T-helper 1 cell treated with Interleukin-12 subunit alpha and Interleukin-12 subunit beta and Interleukin-4 antibody, amounts not matched to agents 30 μg/mL and 1 μg/mL, for 36 hours (primary cell): ENCODE measurements at regions not wholly inside any gene's neighbourhood (a gene's known extent, or its start where the extent isn't known, plus 50 kb on each side); places are given as distances from the start of the nearest gene placed in this dataset.

Experiments
- H3K27ac Mint-ChIP-seq: one replicate; pipeline ENCODE4 v1.8.0; 2021; ENCODE audit warnings: mild to moderate bottlenecking, mixed read lengths
- H3K27me3 Mint-ChIP-seq: one replicate; pipeline ENCODE4 v1.8.0; 2021; ENCODE audit warnings: low read depth, mixed read lengths
- H3K36me3 Mint-ChIP-seq: one replicate; pipeline ENCODE4 v1.8.0; 2021; ENCODE audit warnings: low read depth, mixed read lengths
- H3K4me1 Mint-ChIP-seq: one replicate; pipeline ENCODE4 v1.8.0; 2021; ENCODE audit warnings: low read depth, mixed read lengths
- H3K4me3 Mint-ChIP-seq: one replicate; pipeline ENCODE4 v1.8.0; 2021; ENCODE audit warnings: mild to moderate bottlenecking, moderate library complexity, mixed read lengths
- H3K9me3 Mint-ChIP-seq: one replicate; pipeline ENCODE4 v1.8.0; 2021; ENCODE audit warnings: mixed read lengths

DNA sequence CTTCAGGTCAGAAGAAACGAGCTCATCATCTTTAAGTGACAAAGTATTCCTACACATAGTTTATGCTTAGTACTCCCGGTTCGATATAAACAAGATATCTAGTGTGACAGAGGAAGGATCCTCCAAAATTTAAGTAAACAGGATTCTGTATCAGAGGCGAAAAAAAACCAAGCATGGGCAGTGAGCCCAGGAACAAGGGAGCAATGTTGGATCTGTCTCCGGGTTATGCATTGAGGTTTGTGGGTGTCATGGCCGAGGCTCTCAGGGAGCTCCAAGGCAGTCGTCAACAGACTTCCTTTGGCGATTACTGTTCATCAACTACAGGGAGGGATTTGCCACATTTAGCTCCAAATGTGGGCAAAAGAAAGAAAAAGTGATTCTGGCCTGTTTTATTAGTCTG is 319.5 kb downstream of the CBLN4 start:
- Mint-ChIP-seq H3K27ac (no peak overlapping the region), H3K9me3 (peaks cover 4% of the 10 kb centered on the region), H3K4me3 (no peak overlapping the region), H3K27me3 (no peaks in the 10 kb centered on the region), H3K36me3 (no peaks in the 10 kb centered on the region), H3K4me1 (no peaks in the 10 kb centered on the region)

DNA sequence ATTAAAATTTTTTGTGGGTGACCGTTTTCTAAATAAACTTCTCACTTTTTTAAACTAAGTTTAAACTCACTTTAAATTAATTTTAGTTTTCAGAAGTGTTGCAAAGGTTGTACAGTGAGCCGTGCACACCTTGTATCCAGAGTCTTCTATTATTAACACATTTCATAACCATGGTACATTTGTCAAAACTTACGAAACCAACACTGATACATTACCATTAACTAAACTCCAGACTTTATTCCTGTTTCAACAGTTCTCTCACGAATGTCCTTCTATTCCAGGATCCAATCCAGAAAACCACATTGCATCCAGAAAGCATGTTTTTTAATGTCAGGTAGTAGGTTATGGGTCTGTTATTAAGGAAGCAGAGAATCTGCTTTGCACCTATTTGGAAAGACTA is 319.9 kb downstream of the CBLN4 start:
- Mint-ChIP-seq H3K27me3 (no peaks in the 10 kb centered on the region), H3K9me3 (peaks cover 4% of the 10 kb centered on the region), H3K4me3 (no peak overlapping the region), H3K4me1 (no peaks in the 10 kb centered on the region), H3K27ac (no peak overlapping the region), H3K36me3 (no peaks in the 10 kb centered on the region)

DNA sequence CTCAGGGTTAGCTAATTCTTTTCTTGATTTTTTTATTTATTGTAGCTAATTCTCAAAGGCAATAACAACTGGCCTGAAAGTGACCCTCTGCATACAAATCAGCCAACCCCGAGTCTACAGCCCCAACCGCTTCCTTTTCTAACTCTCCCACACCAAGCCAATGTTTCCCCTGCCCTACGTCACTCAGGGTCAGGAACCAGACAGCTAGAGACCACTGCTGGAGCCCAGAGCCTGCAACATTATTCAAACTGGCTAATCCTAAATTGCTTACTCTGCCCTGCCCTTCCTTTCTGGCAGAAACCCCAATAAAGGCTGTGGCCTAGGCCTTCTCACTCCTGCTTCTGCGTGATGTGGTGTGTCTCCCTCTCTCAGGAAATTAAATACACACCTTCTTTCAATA is 320.7 kb downstream of the CBLN4 start:
- H3K27me3 Mint-ChIP-seq, result no peaks in the 10 kb centered on the region
- H3K36me3 Mint-ChIP-seq, result no peaks in the 10 kb centered on the region
- H3K4me3 Mint-ChIP-seq, result no peak overlapping the region
- H3K9me3 Mint-ChIP-seq, result peaks cover 4% of the 10 kb centered on the region
- no peak overlapping the region for H3K27ac Mint-ChIP-seq
- no peaks in the 10 kb centered on the region for H3K4me1 Mint-ChIP-seq

DNA sequence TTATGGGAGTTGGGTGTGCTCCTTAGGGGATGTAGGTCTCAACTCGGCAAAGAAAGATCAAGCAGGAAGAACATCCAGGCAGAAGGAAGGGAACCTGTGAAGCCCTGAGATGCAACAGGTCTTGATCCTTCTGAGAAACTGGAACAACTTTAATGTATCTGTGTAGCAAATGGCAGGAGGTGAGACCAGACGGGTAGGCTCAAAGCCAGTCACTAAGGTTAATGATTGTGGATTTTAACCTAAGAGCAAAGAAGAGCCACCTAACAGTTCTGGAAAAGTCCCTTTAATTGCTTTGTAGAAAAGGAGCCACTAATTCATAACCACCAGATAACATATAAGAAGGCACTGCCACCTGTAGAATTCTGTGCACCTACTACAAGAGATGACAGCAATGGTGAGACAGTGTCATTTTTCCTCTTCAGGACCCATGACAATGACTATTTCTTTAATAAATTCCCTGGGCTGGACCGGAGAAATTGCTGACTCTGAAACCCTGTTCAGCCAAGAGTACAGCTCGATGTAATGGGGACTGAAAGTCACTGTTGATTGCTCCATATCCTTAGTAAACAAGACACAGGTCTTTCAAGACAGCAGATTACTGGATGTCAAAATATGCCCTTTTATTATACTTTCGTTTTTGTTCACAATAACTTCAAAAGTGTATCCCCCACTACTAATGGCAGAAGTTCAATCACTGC is 326.2 kb downstream of the CBLN4 start:
- Mint-ChIP-seq H3K4me1 (no peaks in the 10 kb centered on the region), H3K27me3 (no peaks in the 10 kb centered on the region), H3K36me3 (no peaks in the 10 kb centered on the region), H3K9me3 (peaks cover 11% of the 10 kb centered on the region), H3K27ac (no peak overlapping the region), H3K4me3 (no peak overlapping the region)

DNA sequence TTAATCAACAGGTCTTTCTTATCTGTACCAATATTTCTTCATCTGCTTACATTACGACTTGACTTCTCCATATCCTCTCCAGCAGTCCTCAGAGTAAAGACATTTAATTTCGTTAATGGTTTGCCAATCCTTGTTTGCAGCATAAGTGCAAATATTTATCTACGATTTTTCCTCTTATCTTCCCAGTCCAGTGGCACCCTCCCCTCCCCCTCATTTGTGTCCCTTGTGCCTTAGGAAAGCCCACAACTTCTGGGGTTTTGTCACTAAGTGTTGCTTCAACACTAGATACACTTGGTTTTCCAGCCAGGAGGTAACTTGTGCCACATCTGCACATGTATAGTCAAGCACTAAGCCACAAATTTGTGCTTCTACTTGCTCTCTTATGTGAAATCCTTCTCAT is 327.2 kb downstream of the CBLN4 start:
- Mint-ChIP-seq H3K27me3 (no peaks in the 10 kb centered on the region), H3K36me3 (no peaks in the 10 kb centered on the region), H3K9me3 (peaks cover 21% of the 10 kb centered on the region), H3K4me3 (no peak overlapping the region), H3K4me1 (no peaks in the 10 kb centered on the region), H3K27ac (no peak overlapping the region)

DNA sequence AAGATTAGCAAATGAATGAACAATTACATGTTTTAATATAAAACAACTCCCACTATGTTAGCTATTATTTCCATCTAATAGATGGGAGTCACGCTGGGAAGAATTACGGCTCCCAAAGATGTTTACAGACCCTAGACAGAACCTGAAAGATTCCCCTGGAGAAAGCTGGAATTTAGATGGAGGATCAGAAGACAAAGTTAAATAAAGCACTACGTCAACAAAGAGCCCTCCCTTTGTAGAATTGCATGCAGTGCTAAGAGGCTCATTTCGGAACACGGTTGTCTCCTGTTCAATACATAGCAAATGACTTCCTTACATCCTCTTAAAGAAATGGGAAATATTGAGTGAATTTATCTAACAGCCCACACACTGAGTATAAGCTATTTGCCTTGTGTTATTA is 328.3 kb downstream of the CBLN4 start:
- no peaks in the 10 kb centered on the region for H3K4me1 Mint-ChIP-seq
- no peak overlapping the region for H3K4me3 Mint-ChIP-seq
- H3K36me3 Mint-ChIP-seq, result no peaks in the 10 kb centered on the region
- H3K9me3 Mint-ChIP-seq, result peaks cover 21% of the 10 kb centered on the region
- no peak overlapping the region for H3K27ac Mint-ChIP-seq
- H3K27me3 Mint-ChIP-seq, result no peaks in the 10 kb centered on the region

DNA sequence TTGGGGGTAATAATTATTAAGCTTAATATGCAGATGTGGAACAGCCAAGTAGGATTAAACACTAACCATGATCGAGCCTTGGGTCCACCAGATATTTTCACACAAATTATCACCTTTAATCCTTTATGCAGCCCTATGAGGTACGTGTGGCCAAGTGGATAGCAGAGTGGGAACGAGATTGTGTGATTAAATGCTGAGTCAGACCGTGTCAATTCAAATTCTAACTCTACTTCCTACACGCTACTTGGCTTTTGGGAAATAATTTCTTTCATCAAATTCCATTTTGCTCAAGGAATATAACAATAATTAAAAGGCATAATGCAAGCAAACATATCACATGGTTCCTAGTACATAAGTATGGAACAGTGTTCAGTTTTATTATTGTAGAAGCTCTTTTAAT is 329.2 kb downstream of the CBLN4 start:
- Mint-ChIP-seq H3K4me1 (no peaks in the 10 kb centered on the region), H3K4me3 (no peak overlapping the region), H3K36me3 (no peaks in the 10 kb centered on the region), H3K9me3 (peaks cover 21% of the 10 kb centered on the region), H3K27me3 (no peaks in the 10 kb centered on the region), H3K27ac (no peak overlapping the region)

DNA sequence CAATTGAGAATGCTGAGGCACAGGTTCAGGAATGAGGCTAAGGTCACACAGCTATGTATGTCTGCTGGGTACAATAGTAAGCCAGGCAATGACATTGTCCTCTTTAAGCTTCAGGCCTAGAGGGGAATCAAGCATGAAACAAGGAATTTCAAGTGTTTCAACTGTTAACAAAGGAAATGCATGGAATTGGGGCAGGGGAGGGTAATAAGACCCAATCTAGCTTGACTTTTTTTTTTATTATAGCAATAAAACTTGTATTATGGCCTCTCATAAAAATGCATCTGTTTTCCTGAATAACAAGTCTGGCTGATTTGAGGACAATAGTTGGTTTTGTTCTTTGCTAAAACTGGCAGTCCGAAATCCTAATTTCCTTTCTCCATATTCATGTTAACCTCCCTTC is 336.7 kb downstream of the CBLN4 start:
- Mint-ChIP-seq H3K9me3 (peaks cover 18% of the 10 kb centered on the region), H3K27me3 (no peaks in the 10 kb centered on the region), H3K27ac (no peak overlapping the region), H3K36me3 (no peaks in the 10 kb centered on the region), H3K4me1 (no peaks in the 10 kb centered on the region), H3K4me3 (no peak overlapping the region)

DNA sequence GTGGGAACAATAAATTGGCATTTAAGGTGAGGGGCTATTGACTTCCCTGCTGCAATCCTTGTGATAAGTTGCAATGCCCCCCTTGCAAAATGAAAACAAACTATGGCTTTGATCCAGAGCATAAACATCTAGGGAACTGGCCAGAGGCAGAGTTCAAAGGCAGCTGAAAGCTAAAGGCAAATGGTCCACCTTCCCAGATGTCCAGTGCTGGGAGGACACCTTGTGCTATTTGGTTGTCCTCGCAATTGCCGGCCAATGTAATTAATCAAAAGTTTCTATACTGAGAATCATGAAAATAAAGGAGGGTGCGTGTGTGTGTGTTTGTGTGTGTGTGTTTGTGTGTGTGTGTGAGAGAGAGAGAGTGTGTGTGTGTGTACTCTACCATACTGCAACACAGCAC is 337.4 kb downstream of the CBLN4 start:
- peaks cover 13% of the 10 kb centered on the region for H3K9me3 Mint-ChIP-seq
- H3K27ac Mint-ChIP-seq, result no peak overlapping the region
- no peaks in the 10 kb centered on the region for H3K4me1 Mint-ChIP-seq
- H3K27me3 Mint-ChIP-seq, result no peaks in the 10 kb centered on the region
- no peaks in the 10 kb centered on the region for H3K36me3 Mint-ChIP-seq
- H3K4me3 Mint-ChIP-seq, result no peak overlapping the region

DNA sequence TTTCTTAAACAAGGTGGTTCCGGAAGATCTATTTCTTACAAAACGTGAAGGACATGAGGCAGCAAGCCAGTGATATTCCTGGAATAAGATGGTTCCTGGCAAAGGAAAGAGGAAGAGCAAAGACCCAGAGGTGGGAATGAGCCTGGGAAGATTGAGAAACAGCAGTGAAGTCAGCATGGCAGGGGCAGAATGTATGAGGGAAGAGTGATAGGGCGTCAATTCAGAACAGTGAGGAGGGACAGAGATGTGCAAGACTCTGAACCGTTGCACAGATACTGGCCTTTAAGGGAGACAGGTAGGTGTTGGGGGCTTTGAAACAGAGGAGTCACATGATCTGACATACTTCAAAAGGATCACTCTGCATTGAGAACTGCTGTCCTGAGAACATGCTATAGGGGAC is 338.3 kb downstream of the CBLN4 start:
- Mint-ChIP-seq H3K27me3 (no peaks in the 10 kb centered on the region), H3K4me1 (no peaks in the 10 kb centered on the region), H3K4me3 (no peak overlapping the region), H3K36me3 (no peaks in the 10 kb centered on the region), H3K9me3 (peaks cover 13% of the 10 kb centered on the region), H3K27ac (no peak overlapping the region)

DNA sequence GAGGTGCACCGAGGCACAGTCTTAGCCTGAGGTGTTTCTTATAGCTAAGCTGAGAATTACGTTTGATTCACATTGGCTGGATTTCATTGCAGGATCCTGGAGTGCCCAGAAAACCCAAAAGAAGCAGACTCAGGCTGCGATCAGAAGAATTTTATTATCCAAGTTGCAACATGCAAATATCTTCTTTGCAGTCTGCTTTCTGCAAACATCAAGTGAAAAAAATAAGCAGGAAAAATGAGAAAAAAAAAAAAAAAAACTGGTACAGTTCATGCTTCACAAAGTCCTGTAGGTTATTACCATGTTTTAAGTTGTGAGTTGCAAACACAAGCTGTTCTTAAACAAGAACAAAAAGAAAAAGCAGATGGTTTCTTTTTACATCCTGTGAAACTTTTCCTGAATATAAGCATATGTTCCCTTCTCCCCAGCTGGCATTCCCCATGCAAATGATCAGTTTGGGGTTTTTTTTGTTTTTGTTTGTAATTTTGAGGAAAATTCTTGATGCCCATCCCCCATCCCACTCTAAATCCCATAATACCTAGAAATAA is 349.0 kb downstream of the CBLN4 start:
- Mint-ChIP-seq H3K36me3 (no peaks in the 10 kb centered on the region), H3K4me1 (no peaks in the 10 kb centered on the region), H3K27ac (no peak overlapping the region), H3K9me3 (peaks cover 10% of the 10 kb centered on the region), H3K4me3 (no peak overlapping the region), H3K27me3 (no peaks in the 10 kb centered on the region)

DNA sequence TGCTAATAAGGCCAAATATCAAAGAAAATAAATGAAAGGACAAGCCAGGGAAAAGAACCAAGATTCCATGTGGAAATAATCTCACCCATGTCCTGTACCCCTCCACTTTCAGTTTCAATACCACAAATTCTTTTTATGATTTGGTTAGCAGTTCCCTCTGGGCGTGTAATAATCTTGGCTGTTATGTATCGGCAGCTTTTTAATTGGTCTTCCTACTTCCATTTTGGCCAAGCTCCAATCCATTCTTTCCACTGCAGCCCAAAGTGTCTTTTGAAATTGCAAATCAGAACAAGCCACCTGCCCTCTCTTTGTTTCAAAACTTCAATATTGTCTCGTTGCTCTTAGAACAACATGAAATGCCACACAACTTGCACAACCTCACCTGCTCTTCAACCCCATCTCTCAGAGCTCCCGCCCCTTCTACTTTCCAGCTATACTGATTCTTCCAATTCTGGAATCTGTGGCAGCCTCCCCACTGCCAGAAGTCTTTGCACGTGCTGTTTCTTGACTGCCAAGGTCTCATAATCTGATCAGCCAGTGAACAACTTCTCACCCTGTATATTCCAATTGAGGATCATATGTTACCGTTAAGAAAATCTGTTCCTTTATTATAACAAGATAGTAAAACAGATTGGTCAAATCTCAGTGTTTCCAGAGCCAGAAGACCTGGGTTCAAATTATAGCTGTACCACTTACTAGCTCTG is 354.5 kb downstream of the CBLN4 start:
- Mint-ChIP-seq H3K9me3 (peaks cover 18% of the 10 kb centered on the region), H3K27me3 (no peaks in the 10 kb centered on the region), H3K4me1 (no peaks in the 10 kb centered on the region), H3K4me3 (no peak overlapping the region), H3K36me3 (no peaks in the 10 kb centered on the region), H3K27ac (no peak overlapping the region)

DNA sequence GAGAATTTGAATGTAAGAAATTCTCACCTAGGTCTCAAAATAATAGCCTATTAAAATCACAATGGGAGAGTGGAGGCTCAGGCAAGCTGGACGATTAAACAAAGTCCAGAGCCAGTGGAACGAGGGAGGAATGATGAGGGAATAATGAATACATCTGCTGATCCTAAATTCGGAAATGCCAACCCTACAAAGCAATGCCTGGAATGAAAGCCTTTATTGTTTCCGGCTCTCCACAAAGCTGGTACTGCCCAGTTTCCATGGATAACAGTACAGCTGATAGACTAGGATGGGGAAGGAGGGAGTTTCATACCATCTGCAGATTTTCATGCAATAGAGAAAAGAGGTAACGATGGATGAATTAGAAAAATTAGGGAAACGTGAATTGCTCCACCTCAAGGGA is 356.1 kb downstream of the CBLN4 start:
- Mint-ChIP-seq H3K4me1 (no peaks in the 10 kb centered on the region), H3K27ac (no peak overlapping the region), H3K9me3 (peaks cover 18% of the 10 kb centered on the region), H3K36me3 (no peaks in the 10 kb centered on the region), H3K4me3 (no peak overlapping the region), H3K27me3 (no peaks in the 10 kb centered on the region)

DNA sequence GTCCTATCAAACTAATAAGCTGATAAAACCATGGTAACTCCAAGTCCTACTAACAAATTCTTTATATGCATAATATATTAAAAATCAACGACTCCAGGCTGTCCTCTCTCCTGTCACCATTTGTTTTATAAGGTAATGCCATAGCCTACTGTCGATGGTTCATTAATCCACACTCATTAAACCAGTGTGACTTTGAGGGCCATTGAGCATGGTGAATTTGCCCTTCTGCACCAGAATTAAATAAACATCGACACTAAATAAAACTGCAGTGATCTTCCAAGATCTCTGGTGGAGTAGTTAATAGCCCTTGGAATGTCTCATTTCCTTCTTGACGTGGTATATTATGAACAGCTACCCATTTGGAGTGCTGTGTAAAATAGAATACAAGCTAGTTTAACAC is 358.5 kb downstream of the CBLN4 start:
- Mint-ChIP-seq H3K4me3 (no peak overlapping the region), H3K36me3 (no peaks in the 10 kb centered on the region), H3K27me3 (no peaks in the 10 kb centered on the region), H3K4me1 (no peaks in the 10 kb centered on the region), H3K27ac (no peak overlapping the region), H3K9me3 (peaks cover 10% of the 10 kb centered on the region)

DNA sequence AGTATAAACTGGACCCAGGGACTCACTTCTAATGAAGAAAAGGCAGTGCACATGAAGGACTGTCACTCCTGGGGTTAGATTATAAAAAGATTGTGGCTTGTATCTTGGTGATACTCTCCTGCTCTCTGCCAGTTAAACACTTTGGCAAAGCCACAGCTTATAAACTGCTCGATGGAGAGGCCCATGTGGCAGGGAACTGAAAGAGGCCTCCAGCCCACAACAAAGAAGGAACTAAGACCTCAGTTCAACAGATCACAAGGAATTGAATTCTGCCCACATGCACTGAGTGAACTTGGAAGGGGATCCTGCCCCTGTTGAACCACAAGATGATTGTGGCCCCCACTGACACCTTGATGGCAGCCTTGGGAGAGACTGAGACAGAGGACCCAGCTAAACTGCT is 363.8 kb downstream of the CBLN4 start:
- Mint-ChIP-seq H3K4me3 (no peak overlapping the region), H3K36me3 (no peaks in the 10 kb centered on the region), H3K27me3 (no peaks in the 10 kb centered on the region), H3K9me3 (peaks cover 10% of the 10 kb centered on the region), H3K4me1 (no peaks in the 10 kb centered on the region), H3K27ac (no peak overlapping the region)
